ENCODE measurements at regions not wholly inside any gene's neighbourhood (a gene's known extent, or its start where the extent isn't known, plus 50 kb on each side); places are given as distances from the start of the nearest gene placed in this dataset.

- peaks cover 0 to 4% (median 1%) of the 10 kb centered on the region in 4 donors for H3K4me1 ChIP-seq
- WGBS, 2 donors: 59 to 72% methylated on average over 5 of the region's 5 CpGs
- no peaks in the 10 kb centered on the region for H3K27me3 ChIP-seq
- no peaks in the 10 kb centered on the region for H3K9me3 ChIP-seq
- no peak for TF ChIP-seq EP300 (IDR thresholded peaks at IDR 0.05)
- no peak for TF ChIP-seq CTCF (IDR thresholded peaks at IDR 0.05)
- TF ChIP-seq POLR2AphosphoS5 (IDR thresholded peaks at IDR 0.05): no peak
- no peak for TF ChIP-seq POLR2A (IDR thresholded peaks at IDR 0.05)
- ATAC-seq (ENCODE audit: low FRiP score in 2 of 2) (no peak), DNase-seq (no peak)
- no peaks in the 10 kb centered on the region for H3K36me3 ChIP-seq
- no peak overlapping the region for H3K4me3 ChIP-seq
- H3K27ac ChIP-seq: no peak overlapping the region
Measured at GRCh38 chr1:165119086-165119485, 237.4 kb downstream of the LMX1A start.

- Histone ChIP-seq H3K4me1 (peaks cover 0 to 4% (median 0%) of the 10 kb centered on the region in 4 donors), H3K4me3 (no peak overlapping the region), H3K9me3 (no peaks in the 10 kb centered on the region), H3K36me3 (no peaks in the 10 kb centered on the region), H3K27ac (no peak overlapping the region), H3K27me3 (no peaks in the 10 kb centered on the region)
- ATAC-seq (ENCODE audit: low FRiP score in 2 of 2) (no peak), DNase-seq (peak in 1 of 2 donors; percentile 81)
- no peak for TF ChIP-seq POLR2A (IDR thresholded peaks at IDR 0.05)
- no peak for TF ChIP-seq CTCF (IDR thresholded peaks at IDR 0.05)
- 5 to 14% methylated on average over 12 to 33 of the region's 33 CpGs for WGBS, 2 donors
Measured at GRCh38 chr1:165117482-165117881, 239.0 kb downstream of the LMX1A start.

- Histone ChIP-seq H3K27ac (no peak overlapping the region), H3K9me3 (no peaks in the 10 kb centered on the region), H3K27me3 (no peaks in the 10 kb centered on the region), H3K4me1 (peaks cover 0 to 4% (median 0%) of the 10 kb centered on the region in 4 donors), H3K36me3 (no peaks in the 10 kb centered on the region), H3K4me3 (no peak overlapping the region)
- TF ChIP-seq CTCF (IDR thresholded peaks at IDR 0.05) (no peak), EP300 (IDR thresholded peaks at IDR 0.05) (no peak), POLR2AphosphoS5 (IDR thresholded peaks at IDR 0.05) (no peak), POLR2A (IDR thresholded peaks at IDR 0.05) (no peak)
- WGBS, 2 donors: 65 to 70% methylated on average over 6 of the region's 6 CpGs
- ATAC-seq (ENCODE audit: low FRiP score in 2 of 2): peak; percentile 60 to 76
- DNase-seq: no peak
Measured at GRCh38 chr1:165116732-165117131, 239.8 kb downstream of the LMX1A start.

- WGBS, 2 donors: 59 to 62% methylated on average over 1 of the region's 1 CpG
Measured at GRCh38 chr1:165116171-165116570, 240.3 kb downstream of the LMX1A start.

More at GRCh38 chr1:165116171-165116570, 240.3 kb downstream of the LMX1A start:
- H3K4me3 ChIP-seq: no peak overlapping the region
- H3K4me1 ChIP-seq: peaks cover 0 to 4% (median 0%) of the 10 kb centered on the region in 4 donors
- TF ChIP-seq CTCF (IDR thresholded peaks at IDR 0.05): no peak
- H3K27ac ChIP-seq: no peak overlapping the region
- H3K27me3 ChIP-seq: no peaks in the 10 kb centered on the region
- ATAC-seq (ENCODE audit: low FRiP score in 2 of 2): no peak
- H3K9me3 ChIP-seq: no peaks in the 10 kb centered on the region
- H3K36me3 ChIP-seq: no peaks in the 10 kb centered on the region
- no peak for DNase-seq
